Trophoblast cell (in vitro differentiated cells and primary cell): ENCODE measurements at regions not wholly inside any gene's neighbourhood (a gene's known extent, or its start where the extent isn't known, plus 50 kb on each side); places are given as distances from the start of the nearest gene placed in this dataset.

ENCODE experiments used
- DNase-seq, 2 donors: peaks; one replicate each; pipeline ENCODE4 v3.0.0-alpha.2; 2016
- H2AFZ ChIP-seq: 2 replicates; pipeline ENCODE4 v1.6.1; 2013; ENCODE audit warnings: low read length, moderate library complexity, mild to moderate bottlenecking; ENCODE audit not compliant: insufficient read depth, poor library complexity
- H2AK5ac ChIP-seq: 2 replicates; pipeline ENCODE4 v1.6.1; 2013; ENCODE audit warnings: mild to moderate bottlenecking, low read length
- H2BK120ac ChIP-seq: 2 replicates; pipeline ENCODE4 v1.6.1; 2013; ENCODE audit warnings: low read length, mild to moderate bottlenecking, moderate library complexity; ENCODE audit not compliant: insufficient read depth, poor library complexity
- H2BK12ac ChIP-seq: 2 replicates; pipeline ENCODE4 v1.6.1; 2013; ENCODE audit warnings: mild to moderate bottlenecking, low read length, moderate library complexity
- H2BK5ac ChIP-seq: 2 replicates; pipeline ENCODE4 v1.6.1; 2013; ENCODE audit warnings: low read length, low read depth, moderate library complexity, mild to moderate bottlenecking; ENCODE audit not compliant: poor library complexity
- H3K14ac ChIP-seq: 2 replicates; pipeline ENCODE4 v1.6.1; 2013; ENCODE audit warnings: mild to moderate bottlenecking, low read length
- H3K18ac ChIP-seq: 2 replicates; pipeline ENCODE4 v1.6.1; 2013; ENCODE audit warnings: mild to moderate bottlenecking, low read length
- H3K23ac ChIP-seq: 2 replicates; pipeline ENCODE4 v1.6.1; 2013; ENCODE audit warnings: low read length
- H3K27ac ChIP-seq: 2 replicates; pipeline ENCODE4 v1.5.1; 2013; ENCODE audit warnings: low read depth, mild to moderate bottlenecking, inconsistent platforms, low read length, moderate library complexity
- H3K27me3 ChIP-seq: 2 replicates; pipeline ENCODE4 v1.6.1; 2013; ENCODE audit warnings: inconsistent platforms, mild to moderate bottlenecking, low read length, moderate library complexity; ENCODE audit not compliant: insufficient read depth
- H3K36me3 ChIP-seq, 2 experiments: 1 replicate in 1 of 2; 2 replicates in 1 of 2; pipeline ENCODE4 v1.6.1; 2013; ENCODE audit warnings: low read length in 2 of 2, mild to moderate bottlenecking in 2 of 2, moderate library complexity in 1 of 2; ENCODE audit not compliant: insufficient read depth in 2 of 2, control insufficient read depth in 1 of 2
- H3K4ac ChIP-seq: 2 replicates; pipeline ENCODE4 v1.6.1; 2013; ENCODE audit warnings: low read depth, mild to moderate bottlenecking, low read length, moderate library complexity
- H3K4me1 ChIP-seq, 2 experiments: 1 replicate in 1 of 2; 2 replicates in 1 of 2; pipeline ENCODE4 v1.6.1; 2013; ENCODE audit warnings: low read length in 2 of 2, mild to moderate bottlenecking in 2 of 2, moderate library complexity in 1 of 2; ENCODE audit not compliant: insufficient read depth in 2 of 2, control insufficient read depth in 1 of 2
- H3K4me2 ChIP-seq: 2 replicates; pipeline ENCODE4 v1.6.1; 2013; ENCODE audit warnings: inconsistent platforms, mild to moderate bottlenecking, low read length, moderate library complexity
- H3K4me3 ChIP-seq: 2 replicates; pipeline ENCODE4 v1.5.1; 2013; ENCODE audit warnings: mild to moderate bottlenecking, low read depth, low read length, inconsistent platforms
- H3K79me1 ChIP-seq: one replicate; pipeline ENCODE4 v1.6.1; 2013; ENCODE audit warnings: low read length
- H3K79me2 ChIP-seq: 2 replicates; pipeline ENCODE4 v1.6.1; 2013; ENCODE audit warnings: low read length, mild to moderate bottlenecking; ENCODE audit not compliant: control insufficient read depth, insufficient read depth, poor library complexity
- H3K9ac ChIP-seq: 2 replicates; pipeline ENCODE4 v1.6.1; 2013; ENCODE audit warnings: mild to moderate bottlenecking, low read length
- H3K9me3 ChIP-seq: 2 replicates; pipeline ENCODE4 v1.6.1; 2013; ENCODE audit warnings: low read depth, mild to moderate bottlenecking, control low read depth, inconsistent platforms, low read length; ENCODE audit not compliant: insufficient read depth
- H4K12ac ChIP-seq: 2 replicates; pipeline ENCODE4 v1.6.1; 2013; ENCODE audit warnings: low read depth, mild to moderate bottlenecking, low read length, moderate library complexity
- H4K8ac ChIP-seq: 2 replicates; pipeline ENCODE4 v1.6.1; 2013; ENCODE audit warnings: low read depth, mild to moderate bottlenecking, low read length, moderate library complexity
- H4K91ac ChIP-seq: one replicate; pipeline ENCODE4 v1.6.1; 2013; ENCODE audit warnings: low read depth, mild to moderate bottlenecking, low read length, moderate library complexity
- WGBS: extraction: QIAGEN DNeasy Blood & Tissue Kit; methylation state at CpG from one replicate; pipeline ENCODE4 v1.1.7; 2013; ENCODE audit warnings: missing lambda C conversion rate; ENCODE audit not compliant: insufficient read length, insufficient coverage; ENCODE audit errors: extremely low coverage; 5-methylcytosine and 5-hydroxymethylcytosine counted together

- H3K4me3 ChIP-seq: no peak overlapping the region
- no peak overlapping the region for H3K9ac ChIP-seq
- H3K4me2 ChIP-seq: no peak overlapping the region
- no peaks in the 10 kb centered on the region for H3K36me3 ChIP-seq
- no peak overlapping the region for H2AFZ ChIP-seq
- DNase-seq: no peak
- no peak overlapping the region for H3K23ac ChIP-seq
- H2BK5ac ChIP-seq: no peak overlapping the region
- no peak overlapping the region for H3K18ac ChIP-seq
- H3K79me2 ChIP-seq: no peaks in the 10 kb centered on the region
- no peak overlapping the region for H4K12ac ChIP-seq
- H2AK5ac ChIP-seq: no peak overlapping the region
- H3K9me3 ChIP-seq: no peaks in the 10 kb centered on the region
- no peak overlapping the region for H2BK12ac ChIP-seq
- WGBS: no CpG with 5 or more reads among the region's 1 CpG
- H3K79me1 ChIP-seq: no peaks in the 10 kb centered on the region
- H4K91ac ChIP-seq: no peak overlapping the region
- H3K14ac ChIP-seq: no peak overlapping the region
- no peak overlapping the region for H2BK120ac ChIP-seq
- no peaks in the 10 kb centered on the region for H3K27me3 ChIP-seq
- no peak overlapping the region for H3K27ac ChIP-seq
- no peak overlapping the region for H4K8ac ChIP-seq
- H3K4ac ChIP-seq: no peak overlapping the region
- no peaks in the 10 kb centered on the region for H3K4me1 ChIP-seq
Observed at GRCh38 chr6:105504706-105505105, 101.8 kb upstream of the PREP start.

GRCh38 chr6:105503641-105504040, 100.8 kb upstream of the PREP start:
- Histone ChIP-seq H3K27ac (no peak overlapping the region), H4K12ac (no peak overlapping the region), H3K9me3 (no peaks in the 10 kb centered on the region), H2BK12ac (no peak overlapping the region), H4K8ac (no peak overlapping the region), H3K4me2 (no peak overlapping the region), H3K9ac (no peak overlapping the region), H3K4ac (no peak overlapping the region), H2BK120ac (no peak overlapping the region), H3K36me3 (no peaks in the 10 kb centered on the region), H3K18ac (no peak overlapping the region), H2BK5ac (no peak overlapping the region), H3K14ac (no peak overlapping the region), H3K4me1 (no peaks in the 10 kb centered on the region), H3K4me3 (no peak overlapping the region), H3K23ac (no peak overlapping the region), H2AFZ (no peak overlapping the region), H3K79me1 (no peaks in the 10 kb centered on the region), H4K91ac (no peak overlapping the region), H3K79me2 (no peaks in the 10 kb centered on the region), H3K27me3 (no peaks in the 10 kb centered on the region), H2AK5ac (no peak overlapping the region)
- no peak for DNase-seq
- WGBS: no CpG with 5 or more reads among the region's 2 CpGs

- Histone ChIP-seq H3K14ac (no peak overlapping the region), H3K79me2 (no peaks in the 10 kb centered on the region), H4K91ac (no peak overlapping the region), H3K4me3 (no peak overlapping the region), H3K4me1 (no peaks in the 10 kb centered on the region), H2AK5ac (no peak overlapping the region), H3K79me1 (no peaks in the 10 kb centered on the region), H2BK12ac (no peak overlapping the region), H2BK5ac (no peak overlapping the region), H4K12ac (no peak overlapping the region), H2AFZ (no peak overlapping the region), H3K18ac (no peak overlapping the region), H3K27me3 (no peaks in the 10 kb centered on the region), H3K27ac (no peak overlapping the region), H3K9ac (no peak overlapping the region), H3K4ac (no peak overlapping the region), H3K9me3 (no peaks in the 10 kb centered on the region), H2BK120ac (no peak overlapping the region), H3K36me3 (no peaks in the 10 kb centered on the region), H4K8ac (no peak overlapping the region), H3K23ac (no peak overlapping the region), H3K4me2 (no peak overlapping the region)
- WGBS: no CpG with 5 or more reads among the region's 1 CpG
- DNase-seq: no peak
Observed at GRCh38 chr6:105501826-105502344, 99.0 kb upstream of the PREP start.

- WGBS: no CpG with 5 or more reads among the region's 1 CpG
- Histone ChIP-seq H4K12ac (no peak overlapping the region), H3K4me1 (no peaks in the 10 kb centered on the region)
Observed at GRCh38 chr6:105501246-105501645, 98.4 kb upstream of the PREP start.

More at GRCh38 chr6:105501246-105501645, 98.4 kb upstream of the PREP start:
- Histone ChIP-seq H2AK5ac (no peak overlapping the region), H2AFZ (no peak overlapping the region), H3K4ac (no peak overlapping the region), H3K27me3 (no peaks in the 10 kb centered on the region), H3K4me2 (no peak overlapping the region), H2BK5ac (no peak overlapping the region), H3K79me2 (no peaks in the 10 kb centered on the region), H3K14ac (no peak overlapping the region), H3K9ac (no peak overlapping the region), H3K23ac (no peak overlapping the region), H3K27ac (no peak overlapping the region), H4K91ac (no peak overlapping the region), H3K9me3 (no peaks in the 10 kb centered on the region), H2BK120ac (no peak overlapping the region), H3K36me3 (no peaks in the 10 kb centered on the region), H2BK12ac (no peak overlapping the region), H4K8ac (no peak overlapping the region), H3K4me3 (no peak overlapping the region), H3K18ac (no peak overlapping the region), H3K79me1 (no peaks in the 10 kb centered on the region)
- DNase-seq: no peak
